Right lobe of liver (tissue), 4 donors: ENCODE measurements at regions not wholly inside any gene's neighbourhood (a gene's known extent, or its start where the extent isn't known, plus 50 kb on each side); places are given as distances from the start of the nearest gene placed in this dataset.

Experiments used
- CTCF ChIP-seq, 4 donors: fragments of 200-600 bp in 3 of 4; fragments of 450-650 bp in 1 of 4; IDR thresholded peaks; one replicate each; pipeline versions ENCODE4 v1.5.1 to v1.8.0; 2016 to 2022; ENCODE audit warnings: antibody characterized with exemption in 4 of 4, mild to moderate bottlenecking in 2 of 4
- POLR2A ChIP-seq: fragments of 450-650 bp; IDR thresholded peaks from one replicate; pipeline ENCODE4 v1.6.1; 2017; ENCODE audit warnings: antibody characterized with exemption, mild to moderate bottlenecking
- donor health status: DM: no; HTN: no; CAD: no.
- donor health status: DM: no; HTN: no; CAD: no.
- donor health status: DM: no; HTN: yes; CAD: no.

GRCh38 chr14:42241101-42241500 is 634.4 kb downstream of the LRFN5 start:
- no peak for TF ChIP-seq POLR2A
- TF ChIP-seq CTCF (IDR thresholded peaks at IDR 0.05) = no peak
